ENCODE measurements at regions not wholly inside any gene's neighbourhood (a gene's known extent, or its start where the extent isn't known, plus 50 kb on each side); places are given as distances from the start of the nearest gene placed in this dataset.

- TF ChIP-seq ATF3 (IDR thresholded peaks at IDR 0.05) (no peak), JUND (IDR thresholded peaks at IDR 0.05) (no peak), GABPA (IDR thresholded peaks at IDR 0.05 in 1 of 2, conservative IDR thresholded peaks at IDR 0.05 in 1 of 2) (no peak), YY1 (IDR thresholded peaks at IDR 0.05) (no peak), RAD21 (IDR thresholded peaks at IDR 0.05) (no peak), SP1 (IDR thresholded peaks at IDR 0.05) (no peak)
Observed at GRCh38 chr2:103615611-103616105, 853.8 kb downstream of the TMEM182 start (continued).

GRCh38 chr2:103616891-103617290 is 855.1 kb downstream of the TMEM182 start:
- H3K27ac ChIP-seq (ENCODE audit: low read depth in 1 of 2, low read length in 2 of 2), result no peak overlapping the region
- H3K36me3 ChIP-seq (ENCODE audit: control insufficient read depth in 4 of 4, insufficient read depth in 3 of 4, low read depth in 1 of 4, low read length in 3 of 4), result no peaks in the 10 kb centered on the region
- H3K9me3 ChIP-seq (ENCODE audit: control insufficient read depth in 4 of 4, low read length in 3 of 4), result peaks cover 1 to 8% (median 5%) of the 10 kb centered on the region in 4 donors
- no peak overlapping the region for H3K4me3 ChIP-seq (ENCODE audit: low read depth in 1 of 3, low read length in 3 of 3)
- TF ChIP-seq EGR1 (IDR thresholded peaks at IDR 0.05; ENCODE audit: low read depth in 2 of 2) (no peak), YY1 (IDR thresholded peaks at IDR 0.05) (no peak), HNF4G (IDR thresholded peaks at IDR 0.05) (no peak)
- H3K27me3 ChIP-seq (ENCODE audit: control insufficient read depth in 4 of 4, insufficient read depth in 4 of 4, low read length in 3 of 4), result no peaks in the 10 kb centered on the region
- no peaks in the 10 kb centered on the region for H3K4me1 ChIP-seq (ENCODE audit: control insufficient read depth in 4 of 4, insufficient read depth in 4 of 4, low read length in 3 of 4)
- DNase-seq (ENCODE audit: low spot score), result no peak
- WGBS, result 78% methylated on average over 4 of the region's 4 CpGs
- no peak overlapping the region for H3K9ac ChIP-seq (ENCODE audit: low read depth in 1 of 2, low read length in 2 of 2)

GRCh38 chr2:103618112-103618511 is 856.3 kb downstream of the TMEM182 start:
- Histone ChIP-seq H3K36me3 (ENCODE audit: control insufficient read depth in 4 of 4, insufficient read depth in 3 of 4, low read depth in 1 of 4, low read length in 3 of 4) (no peaks in the 10 kb centered on the region), H3K9ac (ENCODE audit: low read depth in 1 of 2, low read length in 2 of 2) (no peak overlapping the region), H3K9me3 (ENCODE audit: control insufficient read depth in 4 of 4, low read length in 3 of 4) (peaks cover 1 to 8% (median 6%) of the 10 kb centered on the region in 4 donors), H3K4me3 (ENCODE audit: low read depth in 1 of 3, low read length in 3 of 3) (no peak overlapping the region), H3K27me3 (ENCODE audit: control insufficient read depth in 4 of 4, insufficient read depth in 4 of 4, low read length in 3 of 4) (no peaks in the 10 kb centered on the region), H3K4me1 (ENCODE audit: control insufficient read depth in 4 of 4, insufficient read depth in 4 of 4, low read length in 3 of 4) (no peaks in the 10 kb centered on the region), H3K27ac (ENCODE audit: low read depth in 1 of 2, low read length in 2 of 2) (no peak overlapping the region)
- 80% methylated on average over 2 of the region's 2 CpGs for WGBS
- DNase-seq (ENCODE audit: low spot score), result no peak
- TF ChIP-seq HNF4G (IDR thresholded peaks at IDR 0.05) (no peak), HNF4A (conservative IDR thresholded peaks at IDR 0.05) (no peak), FOXA2 (IDR thresholded peaks at IDR 0.05) (no peak), REST (IDR thresholded peaks at IDR 0.05) (no peak)

- WGBS, result 25% methylated on average over 1 of the region's 1 CpG
- TF ChIP-seq ATF3 (IDR thresholded peaks at IDR 0.05) (no peak), CTCF (IDR thresholded peaks at IDR 0.05; ENCODE audit: low read depth, low read length, missing input control) (no peak), ZBTB33 (IDR thresholded peaks at IDR 0.05) (no peak), HNF4G (IDR thresholded peaks at IDR 0.05) (no peak), RXRA (IDR thresholded peaks at IDR 0.05) (no peak), HNF4A (conservative IDR thresholded peaks at IDR 0.05) (no peak), MAX (IDR thresholded peaks at IDR 0.05) (no peak), FOXA2 (IDR thresholded peaks at IDR 0.05) (no peak), JUND (IDR thresholded peaks at IDR 0.05) (no peak), RAD21 (IDR thresholded peaks at IDR 0.05) (no peak), GABPA (IDR thresholded peaks at IDR 0.05 in 1 of 2, conservative IDR thresholded peaks at IDR 0.05 in 1 of 2) (no peak), TAF1 (conservative IDR thresholded peaks at IDR 0.05) (no peak), YY1 (IDR thresholded peaks at IDR 0.05) (no peak), NR2F2 (IDR thresholded peaks at IDR 0.05) (no peak), SP1 (IDR thresholded peaks at IDR 0.05) (no peak), FOXA1 (IDR thresholded peaks at IDR 0.05) (no peak)
- no peaks in the 10 kb centered on the region for H3K4me1 ChIP-seq (ENCODE audit: control insufficient read depth in 4 of 4, insufficient read depth in 4 of 4, low read length in 3 of 4)
- H3K9ac ChIP-seq (ENCODE audit: low read depth in 1 of 2, low read length in 2 of 2), result no peak overlapping the region
- H3K36me3 ChIP-seq (ENCODE audit: control insufficient read depth in 4 of 4, insufficient read depth in 3 of 4, low read depth in 1 of 4, low read length in 3 of 4), result no peaks in the 10 kb centered on the region
- H3K4me3 ChIP-seq (ENCODE audit: low read depth in 1 of 3, low read length in 3 of 3), result no peak overlapping the region
- no peak overlapping the region for H3K27ac ChIP-seq (ENCODE audit: low read depth in 1 of 2, low read length in 2 of 2)
- DNase-seq (ENCODE audit: low spot score), result no peak
- peaks cover 0 to 10% (median 4%) of the 10 kb centered on the region in 4 donors for H3K9me3 ChIP-seq (ENCODE audit: control insufficient read depth in 4 of 4, low read length in 3 of 4)
- no peaks in the 10 kb centered on the region for H3K27me3 ChIP-seq (ENCODE audit: control insufficient read depth in 4 of 4, insufficient read depth in 4 of 4, low read length in 3 of 4)
Observed at GRCh38 chr2:103627301-103627700, 865.5 kb downstream of the TMEM182 start.
